NCI-H524 treated with DMSO at 0.1 percent for 48 hours (cell line): ENCODE measurements at regions not wholly inside any gene's neighbourhood (a gene's known extent, or its start where the extent isn't known, plus 50 kb on each side); places are given as distances from the start of the nearest gene placed in this dataset.
"Not testable (repeated sequence)": the region's sequence is repeated elsewhere in the genome, so short reads cannot be mapped to it uniquely, and the experiment has no call there.

Experiments
- DNase-seq: peaks from one replicate; lab custom pipeline; 2025; lab: John Stamatoyannopoulos, UW

- no peak for DNase-seq
Measured at GRCh38 chr5:63118221-63118620, 539.6 kb downstream of the LRRC70 start.

GRCh38 chr5:63111891-63112290, 533.3 kb downstream of the LRRC70 start:
- no peak for DNase-seq

- no peak for DNase-seq
Measured at GRCh38 chr5:63101870-63102269, 523.3 kb downstream of the LRRC70 start.

GRCh38 chr5:63097286-63097685, 518.7 kb downstream of the LRRC70 start:
- DNase-seq: no peak

- DNase-seq: peak; percentile 47
Measured at GRCh38 chr5:63094730-63095129, 516.1 kb downstream of the LRRC70 start.

GRCh38 chr5:63089147-63089546, 510.5 kb downstream of the LRRC70 start:
- DNase-seq: no peak

GRCh38 chr5:63085561-63085960, 506.9 kb downstream of the LRRC70 start:
- DNase-seq: peak; percentile 86

- not testable (repeated sequence) for DNase-seq
Measured at GRCh38 chr5:63083689-63084088, 505.1 kb downstream of the LRRC70 start.

GRCh38 chr5:63081402-63081801, 502.8 kb downstream of the LRRC70 start:
- no peak for DNase-seq

- DNase-seq: no peak
Measured at GRCh38 chr5:63070001-63070400, 491.4 kb downstream of the LRRC70 start.

GRCh38 chr5:63055421-63055820, 476.8 kb downstream of the LRRC70 start:
- DNase-seq: no peak

GRCh38 chr5:63053019-63053638, 474.5 kb downstream of the LRRC70 start:
- no peak for DNase-seq

- no peak for DNase-seq
Measured at GRCh38 chr5:63050916-63051315, 472.3 kb downstream of the LRRC70 start.

- no peak for DNase-seq
Measured at GRCh38 chr5:63049935-63050334, 471.3 kb downstream of the LRRC70 start.

- DNase-seq: no peak
Measured at GRCh38 chr5:63043792-63044191, 465.2 kb downstream of the LRRC70 start.

- DNase-seq: no peak
Measured at GRCh38 chr5:63032343-63032742, 453.7 kb downstream of the LRRC70 start.

GRCh38 chr5:63029891-63030290, 451.3 kb downstream of the LRRC70 start:
- DNase-seq: no peak

GRCh38 chr5:63025679-63026078, 447.1 kb downstream of the LRRC70 start:
- no peak for DNase-seq

GRCh38 chr5:63022403-63022802, 443.8 kb downstream of the LRRC70 start:
- DNase-seq: no peak

- no peak for DNase-seq
Measured at GRCh38 chr5:63011158-63011557, 432.5 kb downstream of the LRRC70 start.

GRCh38 chr5:63008195-63008594, 429.6 kb downstream of the LRRC70 start:
- no peak for DNase-seq

GRCh38 chr5:62994842-62995241, 416.2 kb downstream of the LRRC70 start:
- DNase-seq: not testable (repeated sequence)

GRCh38 chr5:62985749-62986148, 407.1 kb downstream of the LRRC70 start:
- no peak for DNase-seq

- no peak for DNase-seq
Measured at GRCh38 chr5:62982348-62982747, 403.7 kb downstream of the LRRC70 start.

- no peak for DNase-seq
Measured at GRCh38 chr5:62980884-62981283, 402.3 kb downstream of the LRRC70 start.
